GM23338 (cell line): ENCODE measurements at regions not wholly inside any gene's neighbourhood (a gene's known extent, or its start where the extent isn't known, plus 50 kb on each side); places are given as distances from the start of the nearest gene placed in this dataset.

Source experiments
- ATAC-seq: fragments of 200-7000 bp; cut with Tn5 transposase; 3 replicates; pipeline ENCODE4 v1.9.1; 2020
- DNase-seq: peaks from one replicate; pipeline ENCODE4 v3.0.0-alpha.2; 2015; ENCODE audit warnings: low spot score
- H2AFZ ChIP-seq: fragments of 200-600 bp; sonication (generic); 2 replicates; pipeline ENCODE4 v1.8.0; 2016; ENCODE audit warnings: antibody characterized with exemption, mild to moderate bottlenecking, moderate library complexity
- H3F3A ChIP-seq: fragments of 200-600 bp; sonication (generic); replicated peaks from 2 replicates; pipeline ENCODE4 v1.8.0; 2017; ENCODE audit warnings: antibody characterized with exemption, mixed run types, low read depth
- H3K27ac ChIP-seq: fragments of 200-600 bp; sonication (generic); 2 replicates; pipeline ENCODE4 v1.6.1; 2016; ENCODE audit warnings: low read depth
- H3K27me3 ChIP-seq: fragments of 200-600 bp; sonication (generic); 2 replicates; pipeline ENCODE4 v1.8.0; 2016; ENCODE audit warnings: mild to moderate bottlenecking, mixed run types, moderate library complexity; ENCODE audit not compliant: insufficient read depth
- H3K36me3 ChIP-seq: fragments of 200-600 bp; sonication (generic); 2 replicates; pipeline ENCODE4 v1.8.0; 2016; ENCODE audit warnings: mild to moderate bottlenecking; ENCODE audit not compliant: insufficient read depth
- H3K4me1 ChIP-seq: fragments of 200-600 bp; sonication (generic); 2 replicates; pipeline ENCODE4 v1.8.0; 2016; ENCODE audit warnings: mild to moderate bottlenecking, moderate library complexity; ENCODE audit not compliant: insufficient read depth
- H3K4me2 ChIP-seq: fragments of 200-600 bp; sonication (generic); 2 replicates; pipeline ENCODE4 v1.7.1; 2017; ENCODE audit warnings: mixed run types
- H3K4me3 ChIP-seq: fragments of 200-600 bp; sonication (generic); 2 replicates; pipeline ENCODE4 v1.6.1; 2016; ENCODE audit warnings: mixed run types
- H3K79me2 ChIP-seq: fragments of 200-600 bp; sonication (generic); replicated peaks from 2 replicates; pipeline ENCODE4 v1.8.0; 2017; ENCODE audit warnings: mild to moderate bottlenecking; ENCODE audit not compliant: insufficient read depth
- H3K9me2 ChIP-seq: fragments of 200-600 bp; sonication (generic); 2 replicates; pipeline ENCODE4 v1.8.0; 2017; ENCODE audit not compliant: insufficient read depth
- H4K20me1 ChIP-seq: fragments of 200-600 bp; sonication (generic); replicated peaks from 2 replicates; pipeline ENCODE4 v1.8.0; 2017; ENCODE audit warnings: mild to moderate bottlenecking; ENCODE audit not compliant: insufficient read depth
- H3K27ac Mint-ChIP-seq: 2 replicates; pipeline ENCODE4 v1.8.0; 2020; ENCODE audit warnings: inconsistent platforms, mild to moderate bottlenecking, moderate library complexity, mixed read lengths
- H3K27me3 Mint-ChIP-seq: 3 replicates; pipeline ENCODE4 v1.8.0; 2022; ENCODE audit warnings: low read depth, mild to moderate bottlenecking, moderate library complexity, mixed read lengths, inconsistent platforms; ENCODE audit not compliant: insufficient read depth, poor library complexity
- H3K36me3 Mint-ChIP-seq: 3 replicates; pipeline ENCODE4 v1.8.0; 2021; ENCODE audit warnings: low read depth, mild to moderate bottlenecking, inconsistent platforms, moderate library complexity, mixed read lengths
- H3K4me1 Mint-ChIP-seq: 3 replicates; pipeline ENCODE4 v1.8.0; 2020; ENCODE audit warnings: mild to moderate bottlenecking, inconsistent platforms, mixed read lengths
- H3K4me3 Mint-ChIP-seq: 3 replicates; pipeline ENCODE4 v1.8.0; 2021; ENCODE audit warnings: moderate library complexity, mild to moderate bottlenecking, inconsistent platforms, mixed read lengths
- H3K9me3 Mint-ChIP-seq: 3 replicates; pipeline ENCODE4 v1.8.0; 2020; ENCODE audit warnings: moderate library complexity, mild to moderate bottlenecking, inconsistent platforms, mixed read lengths
- CREB1 ChIP-seq: fragments of 250-450 bp; sonication (Bioruptor Pico); IDR thresholded peaks from 2 replicates; pipeline ENCODE4 v1.5.0; 2020; ENCODE audit warnings: low read depth, mild to moderate bottlenecking, moderate library complexity
- EZH2 ChIP-seq: fragments of 200-600 bp; sonication (generic); IDR thresholded peaks from one replicate; pipeline ENCODE4 v1.8.0; 2017; ENCODE audit warnings: antibody characterized with exemption, mild to moderate bottlenecking, low read depth; ENCODE audit not compliant: unreplicated experiment
- EZH2phosphoT487 ChIP-seq: fragments of 200-600 bp; sonication (generic); IDR thresholded peaks from one replicate; pipeline ENCODE4 v1.8.1; 2018; ENCODE audit warnings: antibody characterized with exemption; ENCODE audit not compliant: unreplicated experiment
- POLR2AphosphoS5 ChIP-seq: IDR thresholded peaks from 2 replicates; pipeline ENCODE4 v1.6.1; 2016; ENCODE audit warnings: antibody characterized with exemption, low read depth
- STAT1 ChIP-seq: IDR thresholded peaks from one replicate; pipeline ENCODE4 v1.6.1; 2016; ENCODE audit warnings: antibody characterized with exemption; ENCODE audit not compliant: unreplicated experiment
- TF ChIP-seq, protein P1 (sequence below): IDR thresholded peaks from one replicate; pipeline ENCODE4 v1.6.1; 2018; ENCODE audit warnings: antibody characterized with exemption; ENCODE audit not compliant: unreplicated experiment
- TF ChIP-seq, protein P2 (sequence below), 2 experiments: fragments of 200-600 bp in 1 of 2; sonication (generic) in 1 of 2; conservative IDR thresholded peaks; 2 replicates each; pipeline versions ENCODE4 v1.5.1 to v1.6.1; 2016 to 2017; ENCODE audit warnings: antibody characterized with exemption in 2 of 2, low read depth in 2 of 2, mild to moderate bottlenecking in 2 of 2, moderate library complexity in 1 of 2
- TF ChIP-seq, protein P3 (sequence below): fragments of 250-450 bp; sonication (Bioruptor Pico); IDR thresholded peaks from 2 replicates; pipeline ENCODE4 v1.5.0; 2020; ENCODE audit warnings: mild to moderate bottlenecking, moderate library complexity

DNA sequence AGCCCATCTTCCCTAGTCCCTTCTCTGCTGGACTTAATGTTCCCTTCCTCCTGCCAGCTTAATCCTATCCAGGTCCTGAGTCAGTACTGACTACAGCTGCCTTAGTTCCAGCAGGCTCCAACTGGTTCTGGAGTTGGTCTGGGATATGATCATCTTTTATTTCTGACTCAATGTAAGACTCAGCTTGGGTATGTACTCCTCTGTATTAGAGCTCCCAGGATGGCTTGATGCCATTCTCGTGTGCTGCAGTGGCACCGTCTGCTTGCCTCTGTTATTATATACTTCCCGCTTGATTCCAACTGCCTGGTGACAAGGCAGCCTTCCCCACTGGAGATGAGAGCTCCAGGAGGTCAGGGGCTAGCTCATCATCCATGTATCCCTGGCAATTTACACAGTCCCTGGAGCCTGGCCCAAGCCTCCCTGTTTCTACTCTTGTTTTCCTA lies 164.4 kb upstream of the DPT start (continued):
- TF ChIP-seq, protein P1, sequence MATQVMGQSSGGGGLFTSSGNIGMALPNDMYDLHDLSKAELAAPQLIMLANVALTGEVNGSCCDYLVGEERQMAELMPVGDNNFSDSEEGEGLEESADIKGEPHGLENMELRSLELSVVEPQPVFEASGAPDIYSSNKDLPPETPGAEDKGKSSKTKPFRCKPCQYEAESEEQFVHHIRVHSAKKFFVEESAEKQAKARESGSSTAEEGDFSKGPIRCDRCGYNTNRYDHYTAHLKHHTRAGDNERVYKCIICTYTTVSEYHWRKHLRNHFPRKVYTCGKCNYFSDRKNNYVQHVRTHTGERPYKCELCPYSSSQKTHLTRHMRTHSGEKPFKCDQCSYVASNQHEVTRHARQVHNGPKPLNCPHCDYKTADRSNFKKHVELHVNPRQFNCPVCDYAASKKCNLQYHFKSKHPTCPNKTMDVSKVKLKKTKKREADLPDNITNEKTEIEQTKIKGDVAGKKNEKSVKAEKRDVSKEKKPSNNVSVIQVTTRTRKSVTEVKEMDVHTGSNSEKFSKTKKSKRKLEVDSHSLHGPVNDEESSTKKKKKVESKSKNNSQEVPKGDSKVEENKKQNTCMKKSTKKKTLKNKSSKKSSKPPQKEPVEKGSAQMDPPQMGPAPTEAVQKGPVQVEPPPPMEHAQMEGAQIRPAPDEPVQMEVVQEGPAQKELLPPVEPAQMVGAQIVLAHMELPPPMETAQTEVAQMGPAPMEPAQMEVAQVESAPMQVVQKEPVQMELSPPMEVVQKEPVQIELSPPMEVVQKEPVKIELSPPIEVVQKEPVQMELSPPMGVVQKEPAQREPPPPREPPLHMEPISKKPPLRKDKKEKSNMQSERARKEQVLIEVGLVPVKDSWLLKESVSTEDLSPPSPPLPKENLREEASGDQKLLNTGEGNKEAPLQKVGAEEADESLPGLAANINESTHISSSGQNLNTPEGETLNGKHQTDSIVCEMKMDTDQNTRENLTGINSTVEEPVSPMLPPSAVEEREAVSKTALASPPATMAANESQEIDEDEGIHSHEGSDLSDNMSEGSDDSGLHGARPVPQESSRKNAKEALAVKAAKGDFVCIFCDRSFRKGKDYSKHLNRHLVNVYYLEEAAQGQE: no peak
- TF ChIP-seq, protein P2, sequence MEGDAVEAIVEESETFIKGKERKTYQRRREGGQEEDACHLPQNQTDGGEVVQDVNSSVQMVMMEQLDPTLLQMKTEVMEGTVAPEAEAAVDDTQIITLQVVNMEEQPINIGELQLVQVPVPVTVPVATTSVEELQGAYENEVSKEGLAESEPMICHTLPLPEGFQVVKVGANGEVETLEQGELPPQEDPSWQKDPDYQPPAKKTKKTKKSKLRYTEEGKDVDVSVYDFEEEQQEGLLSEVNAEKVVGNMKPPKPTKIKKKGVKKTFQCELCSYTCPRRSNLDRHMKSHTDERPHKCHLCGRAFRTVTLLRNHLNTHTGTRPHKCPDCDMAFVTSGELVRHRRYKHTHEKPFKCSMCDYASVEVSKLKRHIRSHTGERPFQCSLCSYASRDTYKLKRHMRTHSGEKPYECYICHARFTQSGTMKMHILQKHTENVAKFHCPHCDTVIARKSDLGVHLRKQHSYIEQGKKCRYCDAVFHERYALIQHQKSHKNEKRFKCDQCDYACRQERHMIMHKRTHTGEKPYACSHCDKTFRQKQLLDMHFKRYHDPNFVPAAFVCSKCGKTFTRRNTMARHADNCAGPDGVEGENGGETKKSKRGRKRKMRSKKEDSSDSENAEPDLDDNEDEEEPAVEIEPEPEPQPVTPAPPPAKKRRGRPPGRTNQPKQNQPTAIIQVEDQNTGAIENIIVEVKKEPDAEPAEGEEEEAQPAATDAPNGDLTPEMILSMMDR (conservative IDR thresholded peaks at IDR 0.05; ENCODE audit: low read depth in 2 of 2): no peak

DNA sequence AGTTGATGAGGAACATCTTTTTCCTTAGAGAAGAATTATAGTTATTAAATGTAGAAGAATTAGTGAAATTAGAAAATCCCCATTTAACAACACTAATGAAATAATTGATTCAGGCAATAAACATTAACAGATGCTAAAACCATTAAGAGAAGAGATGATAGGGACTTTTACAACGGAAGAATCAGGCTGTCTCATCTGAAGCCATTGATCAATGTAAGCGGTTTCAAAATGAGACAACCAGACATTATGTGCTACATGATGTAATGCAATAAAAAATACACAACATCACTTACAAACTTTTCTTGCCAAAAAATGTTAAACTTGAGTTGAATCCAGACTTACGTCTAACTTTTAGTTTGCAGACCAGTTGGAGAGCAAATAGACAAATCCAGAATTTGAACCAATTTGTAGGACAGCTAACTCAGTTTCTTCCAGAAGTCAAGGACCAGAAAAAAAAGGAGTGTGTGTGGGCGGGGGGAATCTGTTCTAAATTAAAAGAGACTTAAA lies 165.4 kb upstream of the DPT start:
- Histone ChIP-seq H3K9me2 (peaks cover under 1% of the 10 kb centered on the region; the same call in 1 of the 2 replicates), H3F3A (no peaks in the 10 kb centered on the region), H3K4me2 (no peak overlapping the region), H3K36me3 (no peaks in the 10 kb centered on the region), H3K79me2 (no peaks in the 10 kb centered on the region), H3K27ac (no peak overlapping the region), H3K4me1 (no peaks in the 10 kb centered on the region), H2AFZ (no peak overlapping the region), H3K4me3 (no peak overlapping the region), H3K27me3 (no peaks in the 10 kb centered on the region), H4K20me1 (no peaks in the 10 kb centered on the region)
- ATAC-seq (no peak), DNase-seq (no peak)
- Mint-ChIP-seq H3K27ac (no peak overlapping the region), H3K36me3 (no peaks in the 10 kb centered on the region), H3K9me3 (no peaks in the 10 kb centered on the region), H3K4me1 (no peaks in the 10 kb centered on the region), H3K4me3 (no peak overlapping the region), H3K27me3 (peaks cover 4% of the 10 kb centered on the region)
- no peak for TF ChIP-seq EZH2
- TF ChIP-seq, protein P3, sequence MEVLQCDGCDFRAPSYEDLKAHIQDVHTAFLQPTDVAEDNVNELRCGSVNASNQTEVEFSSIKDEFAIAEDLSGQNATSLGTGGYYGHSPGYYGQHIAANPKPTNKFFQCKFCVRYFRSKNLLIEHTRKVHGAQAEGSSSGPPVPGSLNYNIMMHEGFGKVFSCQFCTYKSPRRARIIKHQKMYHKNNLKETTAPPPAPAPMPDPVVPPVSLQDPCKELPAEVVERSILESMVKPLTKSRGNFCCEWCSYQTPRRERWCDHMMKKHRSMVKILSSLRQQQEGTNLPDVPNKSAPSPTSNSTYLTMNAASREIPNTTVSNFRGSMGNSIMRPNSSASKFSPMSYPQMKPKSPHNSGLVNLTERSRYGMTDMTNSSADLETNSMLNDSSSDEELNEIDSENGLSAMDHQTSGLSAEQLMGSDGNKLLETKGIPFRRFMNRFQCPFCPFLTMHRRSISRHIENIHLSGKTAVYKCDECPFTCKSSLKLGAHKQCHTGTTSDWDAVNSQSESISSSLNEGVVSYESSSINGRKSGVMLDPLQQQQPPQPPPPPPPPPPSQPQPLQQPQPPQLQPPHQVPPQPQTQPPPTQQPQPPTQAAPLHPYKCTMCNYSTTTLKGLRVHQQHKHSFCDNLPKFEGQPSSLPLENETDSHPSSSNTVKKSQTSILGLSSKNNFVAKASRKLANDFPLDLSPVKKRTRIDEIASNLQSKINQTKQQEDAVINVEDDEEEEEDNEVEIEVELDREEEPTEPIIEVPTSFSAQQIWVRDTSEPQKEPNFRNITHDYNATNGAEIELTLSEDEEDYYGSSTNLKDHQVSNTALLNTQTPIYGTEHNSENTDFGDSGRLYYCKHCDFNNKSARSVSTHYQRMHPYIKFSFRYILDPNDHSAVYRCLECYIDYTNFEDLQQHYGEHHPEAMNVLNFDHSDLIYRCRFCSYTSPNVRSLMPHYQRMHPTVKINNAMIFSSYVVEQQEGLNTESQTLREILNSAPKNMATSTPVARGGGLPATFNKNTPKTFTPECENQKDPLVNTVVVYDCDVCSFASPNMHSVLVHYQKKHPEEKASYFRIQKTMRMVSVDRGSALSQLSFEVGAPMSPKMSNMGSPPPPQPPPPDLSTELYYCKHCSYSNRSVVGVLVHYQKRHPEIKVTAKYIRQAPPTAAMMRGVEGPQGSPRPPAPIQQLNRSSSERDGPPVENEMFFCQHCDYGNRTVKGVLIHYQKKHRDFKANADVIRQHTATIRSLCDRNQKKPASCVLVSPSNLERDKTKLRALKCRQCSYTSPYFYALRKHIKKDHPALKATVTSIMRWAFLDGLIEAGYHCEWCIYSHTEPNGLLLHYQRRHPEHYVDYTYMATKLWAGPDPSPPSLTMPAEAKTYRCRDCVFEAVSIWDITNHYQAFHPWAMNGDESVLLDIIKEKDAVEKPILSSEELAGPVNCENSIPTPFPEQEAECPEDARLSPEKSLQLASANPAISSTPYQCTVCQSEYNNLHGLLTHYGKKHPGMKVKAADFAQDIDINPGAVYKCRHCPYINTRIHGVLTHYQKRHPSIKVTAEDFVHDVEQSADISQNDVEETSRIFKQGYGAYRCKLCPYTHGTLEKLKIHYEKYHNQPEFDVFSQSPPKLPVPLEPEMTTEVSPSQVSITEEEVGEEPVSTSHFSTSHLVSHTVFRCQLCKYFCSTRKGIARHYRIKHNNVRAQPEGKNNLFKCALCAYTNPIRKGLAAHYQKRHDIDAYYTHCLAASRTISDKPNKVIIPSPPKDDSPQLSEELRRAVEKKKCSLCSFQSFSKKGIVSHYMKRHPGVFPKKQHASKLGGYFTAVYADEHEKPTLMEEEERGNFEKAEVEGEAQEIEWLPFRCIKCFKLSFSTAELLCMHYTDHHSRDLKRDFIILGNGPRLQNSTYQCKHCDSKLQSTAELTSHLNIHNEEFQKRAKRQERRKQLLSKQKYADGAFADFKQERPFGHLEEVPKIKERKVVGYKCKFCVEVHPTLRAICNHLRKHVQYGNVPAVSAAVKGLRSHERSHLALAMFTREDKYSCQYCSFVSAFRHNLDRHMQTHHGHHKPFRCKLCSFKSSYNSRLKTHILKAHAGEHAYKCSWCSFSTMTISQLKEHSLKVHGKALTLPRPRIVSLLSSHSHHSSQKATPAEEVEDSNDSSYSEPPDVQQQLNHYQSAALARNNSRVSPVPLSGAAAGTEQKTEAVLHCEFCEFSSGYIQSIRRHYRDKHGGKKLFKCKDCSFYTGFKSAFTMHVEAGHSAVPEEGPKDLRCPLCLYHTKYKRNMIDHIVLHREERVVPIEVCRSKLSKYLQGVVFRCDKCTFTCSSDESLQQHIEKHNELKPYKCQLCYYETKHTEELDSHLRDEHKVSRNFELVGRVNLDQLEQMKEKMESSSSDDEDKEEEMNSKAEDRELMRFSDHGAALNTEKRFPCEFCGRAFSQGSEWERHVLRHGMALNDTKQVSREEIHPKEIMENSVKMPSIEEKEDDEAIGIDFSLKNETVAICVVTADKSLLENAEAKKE: no peak
- no peak for TF ChIP-seq CREB1 (CRISPR knock-in tag)
- TF ChIP-seq, protein P1: no peak
- TF ChIP-seq STAT1: no peak
- TF ChIP-seq POLR2AphosphoS5: no peak
- no peak for TF ChIP-seq EZH2phosphoT487
